GM23248 (cell line): ENCODE measurements at regions not wholly inside any gene's neighbourhood (a gene's known extent, or its start where the extent isn't known, plus 50 kb on each side); places are given as distances from the start of the nearest gene placed in this dataset.

Experiments used
- DNase-seq: peaks from one replicate; pipeline ENCODE4 v3.0.0-alpha.2; 2015
- H2AFZ ChIP-seq: fragments of 200-600 bp; sonication (generic); 2 replicates; pipeline ENCODE4 v1.6.1; 2016; ENCODE audit warnings: antibody characterized with exemption
- H3F3A ChIP-seq: fragments of 200-600 bp; sonication (generic); 2 replicates; pipeline ENCODE4 v1.6.1; 2016; ENCODE audit warnings: mild to moderate bottlenecking, antibody characterized with exemption, mixed run types; ENCODE audit not compliant: insufficient read depth
- H3K27ac ChIP-seq: fragments of 200-600 bp; sonication (generic); 2 replicates; pipeline ENCODE4 v1.5.1; 2016; ENCODE audit warnings: mild to moderate bottlenecking
- H3K27me3 ChIP-seq: fragments of 200-600 bp; sonication (generic); replicated peaks from 2 replicates; pipeline ENCODE4 v1.6.1; 2016; ENCODE audit warnings: mild to moderate bottlenecking; ENCODE audit not compliant: insufficient read depth
- H3K36me3 ChIP-seq: fragments of 200-600 bp; sonication (generic); 2 replicates; pipeline ENCODE4 v1.6.1; 2016; ENCODE audit warnings: low read depth, mild to moderate bottlenecking
- H3K4me1 ChIP-seq: fragments of 200-600 bp; sonication (generic); 2 replicates; pipeline ENCODE4 v1.6.1; 2016; ENCODE audit warnings: mild to moderate bottlenecking; ENCODE audit not compliant: insufficient read depth
- H3K4me2 ChIP-seq: fragments of 200-600 bp; sonication (generic); one replicate; pipeline ENCODE4 v1.6.1; 2016; ENCODE audit warnings: mild to moderate bottlenecking; ENCODE audit not compliant: unreplicated experiment
- H3K4me3 ChIP-seq: fragments of 200-600 bp; sonication (generic); 2 replicates; pipeline ENCODE4 v1.5.1; 2016; ENCODE audit warnings: mild to moderate bottlenecking
- H3K79me2 ChIP-seq: fragments of 200-600 bp; sonication (generic); 2 replicates; pipeline ENCODE4 v1.6.1; 2016; ENCODE audit warnings: mild to moderate bottlenecking; ENCODE audit not compliant: insufficient read depth
- H3K9ac ChIP-seq: fragments of 200-600 bp; sonication (generic); 2 replicates; pipeline ENCODE4 v1.6.1; 2016; ENCODE audit warnings: mild to moderate bottlenecking
- H3K9me2 ChIP-seq: fragments of 200-600 bp; sonication (generic); 2 replicates; pipeline ENCODE4 v1.6.1; 2016; ENCODE audit warnings: mixed run types, mild to moderate bottlenecking, moderate library complexity; ENCODE audit not compliant: insufficient read depth
- H3K9me3 ChIP-seq: fragments of 200-600 bp; sonication (generic); one replicate; pipeline ENCODE4 v1.6.1; 2017; ENCODE audit warnings: low read depth
- H4K20me1 ChIP-seq: fragments of 200-600 bp; sonication (generic); 2 replicates; pipeline ENCODE4 v1.6.0; 2016; ENCODE audit not compliant: insufficient read depth
- EZH2 ChIP-seq: fragments of 200-600 bp; sonication (generic); IDR thresholded peaks from 2 replicates; pipeline ENCODE4 v1.6.1; 2018; ENCODE audit warnings: antibody characterized with exemption, mild to moderate bottlenecking; ENCODE audit not compliant: insufficient read depth, poor library complexity, severe bottlenecking
- EZH2phosphoT487 ChIP-seq: fragments of 200-600 bp; sonication (generic); IDR thresholded peaks from 2 replicates; pipeline ENCODE4 v1.6.1; 2018; ENCODE audit warnings: antibody characterized with exemption, moderate library complexity, mild to moderate bottlenecking, low read depth; ENCODE audit not compliant: insufficient read depth
- WGBS, 2 experiments: methylation state at CpG; one replicate each; pipeline ENCODE4 v1.1.6; 2015 to 2017; ENCODE audit warnings: low lambda C conversion rate in 2 of 2, low coverage in 1 of 2; ENCODE audit errors: missing lambda C conversion rate in 2 of 2; 5-methylcytosine and 5-hydroxymethylcytosine counted together
- in situ Hi-C: fragments of 300-500 bp; cut with MboI; formaldehyde crosslinking; loops from 2 replicates; pipeline ENCODE4 v1.15.0; 2020

DNA sequence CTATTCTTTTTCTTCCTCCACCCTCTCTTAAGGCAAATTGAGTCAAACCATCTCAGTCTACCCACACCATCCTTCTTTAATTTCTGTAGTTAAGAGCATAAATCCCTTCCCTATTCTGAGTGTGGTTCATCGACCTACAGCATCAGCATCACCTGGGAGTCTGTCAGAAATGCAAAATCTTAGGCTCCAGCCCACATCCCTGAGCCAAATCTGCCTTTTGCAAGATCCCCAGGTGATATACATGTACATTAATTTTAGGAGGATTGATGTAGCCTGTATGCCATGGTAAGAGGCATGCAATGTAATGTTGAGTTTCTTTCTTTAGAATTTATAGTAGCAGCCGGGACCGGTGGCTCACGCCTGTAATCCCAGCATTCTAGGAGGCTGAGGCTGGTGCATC lies 151.7 kb upstream of the TNP1 start:
- H3K4me1 ChIP-seq, result no peaks in the 10 kb centered on the region
- no peak overlapping the region for H3K27ac ChIP-seq
- no peak overlapping the region for H3K4me3 ChIP-seq
- in situ Hi-C loops, result no loop called here
- H3K9me3 ChIP-seq, result no peaks in the 10 kb centered on the region
- TF ChIP-seq EZH2phosphoT487 (no peak), EZH2 (no peak)
- WGBS, 2 experiments, result 82 to 84% methylated on average over 4 of the region's 4 CpGs
- no peaks in the 10 kb centered on the region for H3K36me3 ChIP-seq
- H4K20me1 ChIP-seq, result no peaks in the 10 kb centered on the region
- H3F3A ChIP-seq, result no peaks in the 10 kb centered on the region
- no peak overlapping the region for H3K4me2 ChIP-seq
- H2AFZ ChIP-seq, result no peak overlapping the region
- no peaks in the 10 kb centered on the region for H3K9me2 ChIP-seq
- no peak for DNase-seq
- H3K27me3 ChIP-seq, result peaks cover 8% of the 10 kb centered on the region
- H3K79me2 ChIP-seq, result no peaks in the 10 kb centered on the region
- no peak overlapping the region for H3K9ac ChIP-seq

DNA sequence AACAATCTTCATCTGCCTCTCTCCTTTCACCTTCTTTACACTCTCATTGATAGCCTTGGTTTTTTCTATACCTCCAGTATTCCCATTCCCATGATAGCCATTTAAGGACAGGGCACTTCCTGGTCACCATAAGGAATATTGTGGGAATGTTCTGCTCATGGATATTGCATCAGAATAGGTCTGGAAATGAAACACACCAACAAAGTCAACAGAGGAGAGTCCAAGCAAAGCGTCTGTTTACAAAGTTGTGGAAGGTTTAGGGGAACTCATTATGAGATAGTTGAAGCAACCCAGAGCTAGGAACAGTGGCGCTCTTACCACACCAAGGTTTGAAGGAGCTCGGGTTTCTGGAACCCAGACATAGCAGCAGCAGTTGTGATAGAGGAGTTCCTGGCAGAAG lies 150.3 kb upstream of the TNP1 start:
- TF ChIP-seq EZH2phosphoT487 (no peak), EZH2 (no peak)
- H3K79me2 ChIP-seq, result no peaks in the 10 kb centered on the region
- no peaks in the 10 kb centered on the region for H3K9me2 ChIP-seq
- no peak for DNase-seq
- H3F3A ChIP-seq, result no peaks in the 10 kb centered on the region
- no peak overlapping the region for H3K9ac ChIP-seq
- no peaks in the 10 kb centered on the region for H3K36me3 ChIP-seq
- no peaks in the 10 kb centered on the region for H3K9me3 ChIP-seq
- H3K27ac ChIP-seq, result no peak overlapping the region
- WGBS, 2 experiments, result 39 to 44% methylated on average over 3 of the region's 3 CpGs
- H3K4me1 ChIP-seq, result no peaks in the 10 kb centered on the region
- H2AFZ ChIP-seq, result no peak overlapping the region
- no peaks in the 10 kb centered on the region for H4K20me1 ChIP-seq
- H3K4me3 ChIP-seq, result no peak overlapping the region
- in situ Hi-C loops, result no loop called here
- H3K4me2 ChIP-seq, result no peak overlapping the region
- peaks cover 8% of the 10 kb centered on the region for H3K27me3 ChIP-seq

DNA sequence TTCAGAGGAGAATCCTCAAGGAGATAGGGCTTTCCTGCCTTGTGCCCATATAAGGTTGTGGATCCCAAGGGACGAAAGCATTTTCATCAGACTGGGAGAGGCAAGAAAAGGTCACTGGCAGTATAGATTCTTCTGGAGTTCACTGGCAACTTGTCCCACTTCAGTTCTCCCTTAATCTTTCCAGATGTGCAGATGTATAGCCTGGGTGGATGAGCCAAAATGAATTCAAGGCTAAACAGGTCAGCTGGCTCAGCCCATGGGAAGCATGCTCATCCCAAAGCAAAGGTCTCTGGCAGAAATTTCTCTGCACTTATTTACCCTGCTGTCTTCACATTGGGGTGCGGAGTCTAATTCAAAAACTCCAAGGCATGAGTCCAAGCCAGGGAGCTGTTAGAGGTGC lies 148.9 kb upstream of the TNP1 start:
- H3K79me2 ChIP-seq, result no peaks in the 10 kb centered on the region
- H2AFZ ChIP-seq, result no peak overlapping the region
- peaks cover 8% of the 10 kb centered on the region for H3K27me3 ChIP-seq
- no peaks in the 10 kb centered on the region for H3K4me1 ChIP-seq
- H3K27ac ChIP-seq, result no peak overlapping the region
- H3F3A ChIP-seq, result no peaks in the 10 kb centered on the region
- no peak overlapping the region for H3K9ac ChIP-seq
- H3K4me3 ChIP-seq, result no peak overlapping the region
- H4K20me1 ChIP-seq, result no peaks in the 10 kb centered on the region
- WGBS, 2 experiments, result 69 to 70% methylated on average over 2 of the region's 2 CpGs
- TF ChIP-seq EZH2phosphoT487, result no peak
- TF ChIP-seq EZH2, result no peak
- no peak overlapping the region for H3K4me2 ChIP-seq
- H3K9me3 ChIP-seq, result no peaks in the 10 kb centered on the region
- DNase-seq, result no peak
- no peaks in the 10 kb centered on the region for H3K9me2 ChIP-seq
- no peaks in the 10 kb centered on the region for H3K36me3 ChIP-seq
- in situ Hi-C loops, result no loop called here

DNA sequence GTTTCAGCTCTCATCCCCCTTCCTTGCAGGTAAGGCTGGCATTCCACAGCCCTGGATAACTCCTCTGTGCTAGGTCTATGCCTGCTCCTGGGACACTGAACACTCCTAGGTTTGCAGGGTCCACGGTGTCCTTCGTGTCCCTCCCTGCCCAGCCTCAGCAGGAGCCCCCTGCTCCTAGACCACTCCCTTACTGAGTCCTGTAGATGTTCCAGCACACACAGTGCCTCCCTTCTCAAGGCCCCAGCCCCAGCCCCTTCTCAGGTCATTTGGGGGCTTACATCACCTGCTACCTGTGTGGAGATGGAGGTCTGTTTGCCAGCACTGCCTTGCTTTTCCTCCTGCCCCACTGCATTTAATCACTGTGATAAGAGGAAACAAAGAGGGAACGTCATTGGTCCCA lies 146.4 kb upstream of the TNP1 start:
- no peak for TF ChIP-seq EZH2
- TF ChIP-seq EZH2phosphoT487, result no peak
- no peaks in the 10 kb centered on the region for H3K4me1 ChIP-seq
- no peak overlapping the region for H3K27ac ChIP-seq
- H3K9ac ChIP-seq, result no peak overlapping the region
- no peaks in the 10 kb centered on the region for H3K27me3 ChIP-seq
- DNase-seq, result no peak
- no peaks in the 10 kb centered on the region for H4K20me1 ChIP-seq
- H3K9me2 ChIP-seq, result no peaks in the 10 kb centered on the region
- in situ Hi-C loops, result no loop called here
- H3K36me3 ChIP-seq, result no peaks in the 10 kb centered on the region
- H3F3A ChIP-seq, result no peaks in the 10 kb centered on the region
- WGBS, 2 experiments, result 34 to 59% methylated on average over 3 of the region's 3 CpGs
- H3K9me3 ChIP-seq, result no peaks in the 10 kb centered on the region
- H3K4me3 ChIP-seq, result no peak overlapping the region
- H3K79me2 ChIP-seq, result no peaks in the 10 kb centered on the region
- no peak overlapping the region for H3K4me2 ChIP-seq
- no peak overlapping the region for H2AFZ ChIP-seq

DNA sequence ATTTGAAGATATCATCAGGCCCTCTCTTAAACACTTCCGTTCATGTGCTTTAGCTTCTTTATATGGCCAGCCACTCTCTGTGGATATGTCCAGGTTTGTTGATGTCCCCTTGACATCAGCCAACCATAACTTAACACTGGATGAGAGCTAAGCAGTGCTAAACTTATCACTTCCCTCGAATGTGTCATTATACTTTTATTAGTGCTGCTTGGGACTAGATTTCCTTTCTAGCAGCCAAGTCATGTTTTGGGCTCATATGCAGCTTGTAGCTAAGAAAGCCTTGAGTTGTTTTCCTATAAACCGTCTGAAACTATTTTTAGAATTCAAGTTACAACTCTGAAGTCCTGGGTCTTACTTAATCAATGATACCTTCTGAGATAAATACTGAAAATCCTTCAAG lies 144.8 kb upstream of the TNP1 start:
- no peak for DNase-seq
- H3K4me1 ChIP-seq, result no peaks in the 10 kb centered on the region
- no peak overlapping the region for H3K9ac ChIP-seq
- H3K4me3 ChIP-seq, result no peak overlapping the region
- no peaks in the 10 kb centered on the region for H3F3A ChIP-seq
- H3K27ac ChIP-seq, result no peak overlapping the region
- peaks cover 6% of the 10 kb centered on the region; the same call in 1 of the 2 replicates for H3K27me3 ChIP-seq
- no peak for TF ChIP-seq EZH2
- TF ChIP-seq EZH2phosphoT487, result no peak
- H3K36me3 ChIP-seq, result no peaks in the 10 kb centered on the region
- no peaks in the 10 kb centered on the region for H3K9me2 ChIP-seq
- no peaks in the 10 kb centered on the region for H3K9me3 ChIP-seq
- no peaks in the 10 kb centered on the region for H4K20me1 ChIP-seq
- H2AFZ ChIP-seq, result no peak overlapping the region
- in situ Hi-C loops, result no loop called here
- 15 to 16% methylated on average over 3 of the region's 3 CpGs for WGBS, 2 experiments
- H3K4me2 ChIP-seq, result no peak overlapping the region
- no peaks in the 10 kb centered on the region for H3K79me2 ChIP-seq
